Thoracic aorta (tissue), 2 donors: ENCODE measurements at regions not wholly inside any gene's neighbourhood (a gene's known extent, or its start where the extent isn't known, plus 50 kb on each side); places are given as distances from the start of the nearest gene placed in this dataset.

ENCODE experiments used
- ATAC-seq: fragments of 150-250 bp; one replicate; pipeline ENCODE4 v1.8.0; 2017; ENCODE audit warnings: low read depth; ENCODE audit not compliant: insufficient number of reproducible peaks, low FRiP score
- DNase-seq: peaks from one replicate; pipeline ENCODE4 v3.0.0-alpha.2; 2020; ENCODE audit warnings: low spot score
- H3K27ac ChIP-seq, 2 donors: fragments of 200-600 bp; sonication (generic); 1 replicate in 1 of 2; 2 replicates in 1 of 2; pipeline ENCODE4 v1.5.1; 2016; ENCODE audit warnings: mild to moderate bottlenecking in 2 of 2, moderate library complexity in 2 of 2
- H3K27me3 ChIP-seq: fragments of 200-600 bp; sonication (generic); replicated peaks from 2 replicates; pipeline ENCODE4 v1.6.0; 2016; ENCODE audit warnings: mild to moderate bottlenecking; ENCODE audit not compliant: insufficient read depth
- H3K36me3 ChIP-seq: fragments of 200-600 bp; sonication (generic); one replicate; pipeline ENCODE4 v1.5.1; 2016
- H3K4me1 ChIP-seq, 2 donors: fragments of 200-600 bp; sonication (generic); 1 replicate in 1 of 2; 2 replicates in 1 of 2; pipeline versions ENCODE4 v1.5.1 to v1.6.0; 2016; ENCODE audit warnings: low read depth in 2 of 2, mild to moderate bottlenecking in 1 of 2; ENCODE audit not compliant: control insufficient read depth in 1 of 2
- H3K4me3 ChIP-seq: fragments of 200-600 bp; sonication (generic); 2 replicates; pipeline ENCODE4 v1.5.1; 2016; ENCODE audit warnings: mild to moderate bottlenecking
- H3K9me3 ChIP-seq: fragments of 200-600 bp; sonication (generic); 2 replicates; pipeline ENCODE4 v1.5.1; 2016
- TF ChIP-seq, protein P1 (sequence below): fragments of 200-600 bp; sonication (generic); IDR thresholded peaks from one replicate; pipeline ENCODE4 v1.5.1; 2019; ENCODE audit warnings: antibody characterized with exemption

DNA sequence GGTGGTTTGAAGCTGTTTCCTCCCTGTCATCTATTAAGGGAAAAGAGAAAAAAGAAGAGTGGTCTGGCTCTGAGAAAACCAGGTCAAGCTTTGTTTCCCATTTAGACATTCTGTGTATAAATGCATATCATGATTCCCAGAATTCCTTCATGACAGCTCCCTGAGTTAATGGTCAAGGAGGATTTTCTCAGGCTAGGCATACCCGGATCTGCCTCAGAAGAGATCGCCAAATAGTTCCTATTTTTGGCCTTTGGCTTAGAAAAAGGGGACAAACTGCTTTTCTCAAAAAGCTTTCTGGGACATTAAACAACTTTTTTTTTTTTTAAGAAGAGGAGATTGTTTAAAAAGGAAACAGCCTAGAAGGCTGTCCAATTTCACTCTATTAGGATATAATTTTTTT is 53.5 kb upstream of the PIP4K2A start:
- DNase-seq: no peak
- Histone ChIP-seq H3K9me3 (no peaks in the 10 kb centered on the region), H3K4me3 (no peak overlapping the region), H3K27me3 (no peaks in the 10 kb centered on the region), H3K36me3 (no peaks in the 10 kb centered on the region), H3K4me1 (peaks cover 34 to 47% of the 10 kb centered on the region in 2 donors), H3K27ac (peak overlapping the region; percentile 69 to 70)
- no peak for ATAC-seq
- TF ChIP-seq, protein P1, sequence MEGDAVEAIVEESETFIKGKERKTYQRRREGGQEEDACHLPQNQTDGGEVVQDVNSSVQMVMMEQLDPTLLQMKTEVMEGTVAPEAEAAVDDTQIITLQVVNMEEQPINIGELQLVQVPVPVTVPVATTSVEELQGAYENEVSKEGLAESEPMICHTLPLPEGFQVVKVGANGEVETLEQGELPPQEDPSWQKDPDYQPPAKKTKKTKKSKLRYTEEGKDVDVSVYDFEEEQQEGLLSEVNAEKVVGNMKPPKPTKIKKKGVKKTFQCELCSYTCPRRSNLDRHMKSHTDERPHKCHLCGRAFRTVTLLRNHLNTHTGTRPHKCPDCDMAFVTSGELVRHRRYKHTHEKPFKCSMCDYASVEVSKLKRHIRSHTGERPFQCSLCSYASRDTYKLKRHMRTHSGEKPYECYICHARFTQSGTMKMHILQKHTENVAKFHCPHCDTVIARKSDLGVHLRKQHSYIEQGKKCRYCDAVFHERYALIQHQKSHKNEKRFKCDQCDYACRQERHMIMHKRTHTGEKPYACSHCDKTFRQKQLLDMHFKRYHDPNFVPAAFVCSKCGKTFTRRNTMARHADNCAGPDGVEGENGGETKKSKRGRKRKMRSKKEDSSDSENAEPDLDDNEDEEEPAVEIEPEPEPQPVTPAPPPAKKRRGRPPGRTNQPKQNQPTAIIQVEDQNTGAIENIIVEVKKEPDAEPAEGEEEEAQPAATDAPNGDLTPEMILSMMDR: no peak

DNA sequence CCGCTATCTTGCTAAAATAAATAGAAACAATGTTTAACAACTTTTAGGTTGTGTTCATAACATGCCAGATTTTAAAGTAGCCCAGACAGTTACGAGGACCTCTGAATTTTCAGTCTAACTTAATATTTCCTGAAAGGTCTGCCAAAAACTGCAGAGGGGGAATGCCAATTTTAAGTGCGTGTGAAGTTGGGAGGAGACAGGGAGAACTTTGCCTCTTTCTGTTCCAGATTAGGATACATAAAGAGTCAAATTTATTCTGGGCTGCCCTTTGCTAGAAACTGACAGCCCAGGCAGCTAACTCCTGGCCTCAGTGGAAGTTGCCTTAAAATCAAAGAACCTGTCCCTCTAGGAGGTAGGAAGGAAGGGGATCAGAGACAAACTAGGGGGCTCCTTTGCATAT is 52.3 kb upstream of the PIP4K2A start:
- H3K27me3 ChIP-seq: no peaks in the 10 kb centered on the region
- H3K4me3 ChIP-seq: peak overlapping the region; percentile 7
- H3K4me1 ChIP-seq: peaks cover 34 to 47% of the 10 kb centered on the region in 2 donors
- peak overlapping the region; percentile 69 to 70 for H3K27ac ChIP-seq
- no peak for DNase-seq
- TF ChIP-seq, protein P1: no peak
- ATAC-seq: no peak
- H3K36me3 ChIP-seq: no peaks in the 10 kb centered on the region
- H3K9me3 ChIP-seq: no peaks in the 10 kb centered on the region

GRCh38 chr10:22765660-22766547 is 51.5 kb upstream of the PIP4K2A start:
- no peaks in the 10 kb centered on the region for H3K27me3 ChIP-seq
- ATAC-seq (no peak), DNase-seq (no peak)
- H3K4me1 ChIP-seq: peaks cover 34 to 47% of the 10 kb centered on the region in 2 donors
- H3K27ac ChIP-seq: peak overlapping the region; percentile 69 to 70
- no peaks in the 10 kb centered on the region for H3K9me3 ChIP-seq
- no peak overlapping the region for H3K4me3 ChIP-seq
- H3K36me3 ChIP-seq: no peaks in the 10 kb centered on the region
- TF ChIP-seq, protein P1: no peak

DNA sequence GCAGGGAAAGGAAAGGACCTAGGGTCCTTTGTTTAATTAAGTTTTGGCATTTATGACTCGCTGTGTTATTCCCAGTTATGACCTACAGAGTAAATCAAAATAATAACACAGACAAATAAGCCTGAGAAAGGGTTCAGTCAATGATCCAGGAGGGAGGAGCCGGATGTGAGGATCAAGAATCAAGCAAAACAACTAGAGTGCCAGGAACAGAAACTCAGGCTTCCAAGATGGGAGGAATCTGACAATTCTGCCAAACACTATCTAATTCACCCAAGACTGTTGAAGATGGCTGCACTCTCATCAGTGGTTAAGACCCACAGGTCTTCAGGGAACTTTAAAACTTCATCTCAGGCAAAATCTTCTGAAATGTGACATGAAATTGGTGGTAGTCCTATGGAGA is 50.3 kb upstream of the PIP4K2A start:
- peaks cover 34 to 47% of the 10 kb centered on the region in 2 donors for H3K4me1 ChIP-seq
- DNase-seq (no peak), ATAC-seq (no peak)
- no peak overlapping the region for H3K4me3 ChIP-seq
- H3K27me3 ChIP-seq: no peaks in the 10 kb centered on the region
- no peaks in the 10 kb centered on the region for H3K9me3 ChIP-seq
- TF ChIP-seq, protein P1: no peak
- peak overlapping the region; percentile 17 to 19 for H3K27ac ChIP-seq
- H3K36me3 ChIP-seq: no peaks in the 10 kb centered on the region
